Fibroblast of peridontal ligament (primary cell): ENCODE measurements at regions not wholly inside any gene's neighbourhood (a gene's known extent, or its start where the extent isn't known, plus 50 kb on each side); places are given as distances from the start of the nearest gene placed in this dataset.

ENCODE experiments used
- DNase-seq: peaks from one replicate; pipeline ENCODE4 v3.0.0-alpha.2; 2010; ENCODE audit errors: extremely low read depth

DNA sequence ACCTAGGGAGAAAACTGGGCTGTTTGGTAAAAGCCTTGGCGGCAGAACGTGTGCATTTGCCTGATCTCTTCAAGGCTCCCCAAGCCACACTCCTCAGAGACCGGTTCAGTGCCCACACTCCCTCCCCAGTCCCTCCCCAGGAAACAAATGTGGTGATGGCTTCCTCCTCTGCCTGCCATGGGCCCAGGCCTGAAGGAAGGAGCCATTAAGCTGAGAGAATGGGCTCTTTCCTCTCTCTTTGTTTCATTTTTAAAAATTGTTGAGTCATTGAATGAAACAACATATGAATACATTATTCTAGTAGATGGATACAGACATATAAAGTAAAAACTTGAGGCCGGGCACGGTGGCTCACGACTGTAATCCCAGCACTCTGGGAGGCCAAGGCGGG lies 50.6 kb upstream of the YWHAQ start:
- DNase-seq = no peak

DNA sequence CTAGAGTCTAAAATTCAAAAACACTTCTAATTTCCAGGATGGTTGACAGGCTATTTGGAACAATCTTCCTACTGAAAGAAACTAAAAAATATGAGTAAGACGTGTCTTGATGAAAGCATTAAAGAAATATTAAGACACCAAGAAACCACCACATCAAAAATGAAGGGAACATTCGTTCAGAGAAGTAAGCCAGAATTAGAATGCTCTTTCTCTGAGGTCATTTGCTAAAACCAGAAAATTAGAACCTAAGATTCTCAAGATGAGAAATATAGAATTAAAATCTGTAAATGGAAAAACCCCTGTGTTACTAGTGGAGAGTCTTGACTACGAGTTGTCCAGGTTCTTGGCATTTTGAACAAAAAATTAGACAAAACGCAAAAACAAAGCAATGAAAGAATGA lies 54.8 kb upstream of the YWHAQ start:
- DNase-seq = no peak

DNA sequence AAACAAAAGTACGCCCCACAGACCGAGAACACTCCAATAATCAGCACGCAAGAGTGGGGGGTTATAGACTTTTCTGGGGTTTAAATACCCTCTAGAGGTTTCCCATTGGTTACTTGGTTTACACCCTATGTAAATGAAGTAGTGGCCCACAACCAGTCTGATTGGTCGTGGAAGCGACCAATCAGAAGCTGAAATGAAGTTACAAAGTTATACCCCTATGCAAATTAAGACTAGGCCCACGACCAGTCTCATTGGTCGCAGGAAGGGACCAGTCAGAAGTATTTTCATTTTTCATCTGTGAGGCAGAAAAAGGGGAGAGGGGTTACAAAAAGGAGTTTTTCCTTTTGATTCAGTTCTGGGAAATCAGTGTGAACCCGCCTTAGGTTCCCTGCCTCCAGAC lies 55.3 kb upstream of the YWHAQ start:
- no peak for DNase-seq

DNA sequence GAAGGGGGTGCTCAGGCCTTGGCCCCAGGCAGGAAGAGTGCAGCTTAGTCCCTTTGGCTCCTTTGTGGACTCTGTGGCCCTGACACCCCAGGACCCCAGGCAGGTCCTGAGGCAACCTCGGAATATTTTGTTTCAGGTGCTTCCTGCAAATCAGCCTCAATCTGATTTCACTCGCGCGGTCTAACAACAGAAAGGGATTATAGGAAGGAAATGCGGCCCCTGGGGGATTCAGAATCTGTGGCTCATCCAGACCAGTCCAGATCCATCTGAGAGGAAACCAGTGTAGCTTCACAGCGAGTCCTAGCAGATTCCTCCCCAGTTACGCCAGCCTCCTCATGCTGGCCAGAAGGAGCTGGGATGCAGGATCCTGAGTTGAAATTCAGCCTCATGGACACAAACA lies 59.5 kb upstream of the YWHAQ start:
- DNase-seq = no peak

DNA sequence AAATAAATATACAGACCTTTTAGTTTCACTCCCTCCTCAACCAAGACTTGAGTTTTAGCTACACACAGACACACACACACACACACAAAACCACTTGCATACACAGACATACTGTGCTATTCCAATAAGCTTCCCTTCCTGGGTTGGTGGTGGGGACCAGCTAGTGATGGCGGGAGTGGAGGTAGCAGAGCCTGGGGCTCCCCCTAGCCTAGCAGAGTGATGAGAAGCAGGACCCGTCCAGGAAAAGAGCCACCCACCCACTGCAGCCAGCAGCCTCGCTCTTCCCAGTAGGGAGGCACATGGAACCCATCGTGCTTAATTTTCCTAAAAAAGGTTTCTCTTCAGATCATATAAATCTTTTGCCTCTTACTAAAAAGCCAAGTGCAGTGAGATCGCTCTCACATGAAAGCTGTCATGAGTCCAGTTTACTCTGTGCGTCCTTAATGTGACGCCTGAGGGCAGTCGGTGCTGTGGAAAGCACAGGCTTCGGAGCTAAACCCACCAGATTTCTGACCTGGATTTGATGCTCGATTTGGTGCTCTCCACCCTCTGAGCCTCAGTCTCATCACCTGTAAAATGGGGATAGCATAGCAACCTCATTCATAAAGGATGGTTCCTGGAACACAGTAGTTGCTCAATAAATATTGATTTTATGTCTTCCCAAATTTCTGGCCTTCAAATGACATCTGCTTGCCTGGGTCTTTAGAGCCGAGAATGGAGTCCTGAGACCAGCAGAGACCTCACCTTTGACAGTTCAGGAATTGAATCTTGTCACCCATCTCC lies 60.1 kb upstream of the YWHAQ start:
- DNase-seq = no peak

DNA sequence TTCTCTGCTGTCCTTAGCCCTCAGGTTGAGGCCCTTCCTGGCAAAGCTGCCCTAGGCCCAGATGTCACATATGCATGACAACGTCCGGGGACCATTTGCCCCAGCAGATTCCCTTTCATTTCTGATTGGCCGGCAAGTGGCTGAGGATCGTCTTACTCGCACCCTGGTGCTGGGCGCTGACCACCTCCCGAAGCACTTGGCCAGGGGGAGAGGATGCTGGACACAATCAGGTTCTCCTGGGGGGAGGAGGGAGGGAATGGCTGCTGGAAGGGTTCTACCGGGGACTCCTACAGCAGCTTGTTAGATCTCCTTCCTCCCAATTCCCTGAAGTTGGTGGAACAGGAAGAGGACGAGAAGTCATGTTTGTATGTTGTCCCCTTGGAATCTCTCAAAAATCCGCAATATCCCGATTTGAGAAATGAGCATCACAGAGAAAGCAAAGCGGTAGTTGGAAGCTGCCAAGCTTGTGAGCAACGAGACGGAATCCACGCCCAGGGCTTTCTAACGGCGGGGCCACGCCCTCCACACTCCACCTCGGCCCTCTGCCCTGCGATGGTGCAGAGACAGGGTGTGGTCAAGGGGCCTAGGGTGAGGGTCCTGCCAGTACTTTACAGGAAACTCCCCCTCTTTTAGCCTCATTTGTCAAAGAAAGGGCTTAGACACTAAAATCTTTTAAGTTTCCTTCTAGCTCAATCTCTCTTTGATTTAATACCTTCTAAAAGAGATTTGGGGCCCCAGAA lies 61.8 kb upstream of the YWHAQ start:
- DNase-seq = no peak

DNA sequence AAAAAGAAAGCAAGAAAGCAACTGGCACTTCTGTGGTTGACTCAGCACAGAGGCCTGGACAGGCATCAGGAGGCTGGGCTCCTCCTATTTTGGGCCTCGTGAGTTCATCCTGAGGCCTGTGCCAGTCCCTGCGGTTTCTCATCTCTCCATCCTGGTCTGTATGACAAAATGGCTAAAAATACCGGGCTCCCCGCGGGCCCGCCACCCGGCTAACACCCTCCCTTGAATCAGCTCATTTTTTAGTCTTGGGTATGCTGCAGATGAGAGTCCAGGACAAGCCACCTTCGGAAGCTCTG lies 62.3 kb upstream of the YWHAQ start:
- DNase-seq = peak; percentile 74

DNA sequence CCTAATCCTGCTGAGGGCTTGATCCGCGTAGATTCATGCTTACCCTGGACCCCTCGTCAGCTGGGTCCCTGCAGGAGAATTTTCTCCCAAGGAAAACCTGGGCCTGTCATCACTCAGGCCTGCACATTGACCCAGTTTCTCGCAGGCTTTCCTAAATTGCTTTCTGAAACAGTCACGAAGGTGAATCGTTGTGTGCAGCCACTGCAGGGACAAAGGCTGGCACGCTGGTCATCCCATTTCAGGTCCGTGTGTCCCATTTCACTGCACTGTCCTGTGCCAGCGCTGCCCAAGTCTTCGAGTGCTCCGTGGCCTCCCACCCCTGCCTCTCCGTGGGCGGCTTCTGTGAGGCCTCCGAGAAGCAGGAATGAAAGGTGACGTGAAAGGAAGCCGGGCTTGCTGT lies 62.8 kb upstream of the YWHAQ start:
- DNase-seq = no peak

DNA sequence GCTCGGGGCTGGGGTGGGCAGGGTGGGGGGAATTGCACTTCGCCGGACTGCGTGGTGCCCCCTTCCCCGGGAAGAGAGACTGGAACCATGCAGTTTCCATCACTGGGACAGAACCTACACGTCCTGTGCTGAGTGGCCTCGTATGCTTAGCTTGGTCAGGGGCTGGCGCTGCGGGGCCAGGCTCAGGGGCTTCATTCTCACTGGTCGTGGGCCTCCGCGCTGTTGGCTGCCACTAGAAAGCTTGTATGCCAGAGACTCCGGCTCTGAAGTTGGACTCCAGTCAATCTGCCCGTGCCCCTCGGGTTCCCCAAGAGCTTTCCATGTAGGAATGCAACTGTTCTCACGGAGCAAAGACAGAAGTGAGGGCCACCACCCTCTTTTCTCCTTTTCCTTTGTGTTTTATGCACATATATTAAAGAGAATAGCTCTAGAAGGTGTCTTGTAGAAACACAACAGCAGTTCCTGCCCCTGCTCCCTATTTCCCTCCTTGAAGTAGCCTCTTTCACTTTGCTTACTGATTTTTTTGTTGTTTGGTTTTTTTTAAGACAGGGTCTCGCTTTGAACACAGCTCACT lies 64.0 kb upstream of the YWHAQ start:
- no peak for DNase-seq

DNA sequence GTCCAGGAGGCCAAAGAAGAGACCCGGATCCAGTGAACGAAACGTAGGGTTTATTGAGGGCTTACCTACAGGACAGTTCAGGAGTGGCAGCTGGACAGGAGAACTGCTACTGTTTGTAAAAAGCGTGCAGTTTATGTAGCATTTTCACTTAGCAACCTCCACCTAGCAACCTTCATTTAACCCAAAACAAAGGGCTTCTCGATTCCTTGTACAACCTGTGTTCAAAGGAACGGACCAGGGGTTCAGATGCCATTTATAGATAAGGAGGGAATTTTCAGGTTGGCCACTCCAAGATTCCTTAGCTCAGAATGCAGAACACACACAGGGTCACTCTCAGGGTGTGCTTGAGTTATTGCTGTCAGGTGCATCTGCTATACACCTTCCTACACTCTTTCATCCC lies 65.1 kb upstream of the YWHAQ start:
- no peak for DNase-seq

DNA sequence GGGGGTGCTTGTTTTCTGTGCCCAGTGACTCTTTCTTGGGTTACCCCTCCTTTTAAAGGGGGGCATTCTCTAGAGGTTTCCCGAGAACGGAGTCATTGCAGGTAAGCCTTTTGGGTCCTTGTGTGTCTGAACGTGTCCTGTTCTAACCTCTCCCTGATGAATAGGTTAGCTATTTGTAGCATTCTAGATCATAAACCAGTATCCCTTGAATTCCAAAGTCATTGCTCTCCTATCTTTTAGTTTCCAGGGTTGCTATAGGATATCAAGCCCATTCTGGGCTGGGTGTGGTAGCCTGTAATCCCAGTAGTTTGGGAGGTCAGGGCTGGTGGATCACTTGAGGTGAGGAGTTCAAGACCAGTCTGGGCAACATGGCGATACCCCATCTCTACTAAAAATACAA lies 65.9 kb upstream of the YWHAQ start:
- DNase-seq = no peak

DNA sequence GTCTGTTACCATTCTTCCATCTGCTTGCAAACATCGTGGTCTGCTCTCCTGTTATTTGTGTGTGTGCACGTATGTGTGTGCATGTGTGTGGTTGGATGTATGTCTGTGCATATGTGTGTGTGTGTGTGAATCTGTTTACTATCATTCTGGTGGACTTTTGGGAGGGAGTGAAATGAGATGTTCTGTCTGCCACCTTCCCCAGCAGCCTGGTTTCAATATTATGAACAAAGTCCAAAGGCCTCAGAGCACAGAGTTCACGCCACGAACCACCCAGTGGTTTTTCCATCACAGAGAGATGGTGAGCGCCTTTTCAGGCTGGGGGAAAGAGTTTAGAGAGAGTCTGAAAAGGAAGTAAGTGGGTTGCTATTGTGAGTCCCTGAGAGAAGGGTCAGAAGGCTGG lies 67.1 kb upstream of the YWHAQ start:
- no peak for DNase-seq

DNA sequence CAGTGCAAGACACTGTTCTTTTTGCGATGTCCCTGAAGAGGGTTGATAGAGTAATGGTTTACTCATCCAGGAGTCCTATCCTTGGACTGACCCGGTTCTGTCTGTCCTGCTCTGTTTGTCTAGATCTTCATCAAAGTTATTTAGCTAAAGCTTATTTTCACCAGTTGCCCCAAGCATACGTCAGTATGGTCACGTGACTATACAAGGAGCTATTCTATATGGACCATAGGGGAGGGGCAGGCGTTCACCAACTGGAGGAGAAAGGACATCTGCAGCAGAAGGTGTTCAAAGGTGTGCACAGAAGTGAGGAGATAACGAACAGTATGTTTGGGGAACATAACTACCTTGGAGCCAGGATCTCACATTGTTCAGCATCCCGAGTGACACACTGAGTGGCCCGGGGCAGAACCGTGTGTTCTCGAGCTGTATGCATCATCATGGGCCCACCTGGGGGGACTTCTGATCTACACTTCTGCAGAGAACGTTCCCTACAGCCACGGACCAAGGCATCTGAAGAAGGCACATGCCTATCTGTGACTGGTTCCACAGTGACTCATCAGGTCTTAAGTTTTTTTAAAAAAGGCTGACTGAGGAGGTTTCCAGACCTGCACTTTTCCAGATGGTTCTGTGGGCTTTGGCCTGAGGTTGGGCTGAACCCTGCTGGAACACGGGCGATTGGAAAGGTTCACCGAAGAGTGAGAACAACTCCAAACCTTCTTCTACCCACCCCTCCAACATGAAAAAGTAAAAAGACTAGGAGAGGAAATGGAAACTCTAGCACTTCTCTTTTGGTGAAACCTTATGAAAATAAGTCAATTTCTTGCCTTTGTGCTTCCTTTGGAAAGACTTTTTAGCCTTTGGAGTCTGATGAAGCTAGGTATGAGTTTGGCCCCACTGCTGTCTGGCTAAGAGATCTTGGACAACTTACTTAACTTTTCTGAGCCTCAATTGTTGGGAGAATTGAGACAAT lies 68.6 kb upstream of the YWHAQ start:
- peak; percentile 80 for DNase-seq

DNA sequence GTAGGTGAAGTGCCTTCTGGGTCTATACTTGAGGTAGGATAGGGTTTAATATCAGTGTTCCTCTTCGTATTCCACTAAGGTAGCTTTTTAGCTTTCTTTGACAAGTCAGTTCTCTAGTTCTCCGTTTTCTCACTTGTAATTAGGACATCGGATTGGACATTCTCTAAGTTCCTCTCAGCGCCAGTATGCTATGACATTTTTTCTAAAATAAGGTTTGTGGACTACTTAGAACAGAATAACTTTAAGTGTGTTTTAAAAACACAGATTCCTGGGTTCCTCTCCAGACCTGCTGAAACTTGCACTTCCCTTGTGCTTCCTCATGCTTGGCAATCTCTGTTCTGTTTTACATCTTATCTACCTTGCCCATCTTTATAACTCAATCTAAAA lies 69.3 kb upstream of the YWHAQ start:
- no peak for DNase-seq

DNA sequence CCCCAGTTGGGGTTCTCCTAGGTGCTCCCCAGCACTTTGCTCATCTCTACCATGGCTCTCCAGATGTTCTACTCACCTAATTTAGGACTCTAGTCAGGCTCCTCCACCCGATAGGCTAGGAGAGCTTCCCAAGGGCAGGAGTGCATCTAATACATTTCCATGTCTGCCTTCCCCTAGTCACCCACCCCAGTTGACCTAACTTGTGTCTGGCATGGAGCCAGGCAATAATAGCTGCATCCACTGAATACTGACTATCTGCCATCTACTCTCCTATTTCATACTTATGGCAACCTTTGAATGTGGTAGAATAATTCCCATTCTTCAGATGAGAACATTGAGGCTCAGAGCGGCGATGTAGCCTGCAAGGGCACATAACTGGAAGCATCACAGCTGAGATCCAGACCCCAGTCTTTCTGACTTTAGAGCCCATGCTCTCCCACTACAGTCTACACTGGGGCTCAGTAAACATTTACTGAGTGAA lies 71.8 kb upstream of the YWHAQ start:
- DNase-seq = no peak

DNA sequence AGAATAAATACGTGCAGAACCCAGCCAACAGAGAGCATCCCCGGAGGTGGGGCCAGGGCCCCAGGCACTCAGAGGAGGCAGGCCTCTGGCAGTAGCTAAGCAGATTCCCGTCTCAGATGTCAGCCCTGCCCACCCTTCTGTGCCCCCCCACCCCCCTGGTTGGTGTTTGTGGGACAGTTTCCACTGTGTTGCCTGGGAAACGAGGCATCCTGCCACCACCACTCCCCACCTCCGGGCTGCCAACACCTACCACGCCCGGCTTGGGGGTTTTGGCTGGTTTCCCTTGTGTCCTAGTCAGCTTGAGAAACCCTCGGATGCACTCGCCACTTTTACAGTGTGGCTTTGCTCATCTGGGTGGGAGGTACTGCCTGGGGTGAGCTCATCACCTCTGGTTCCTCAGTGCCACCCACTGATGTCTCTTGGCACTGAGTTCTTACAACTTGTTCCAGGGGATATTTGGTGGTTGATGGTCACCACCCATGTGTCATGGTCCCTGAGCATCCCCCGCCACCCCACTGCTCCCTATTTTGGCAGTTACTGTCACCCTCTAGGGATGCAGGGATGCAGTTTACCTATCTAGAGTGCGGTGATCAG lies 72.4 kb upstream of the YWHAQ start:
- peak; percentile 83 for DNase-seq

DNA sequence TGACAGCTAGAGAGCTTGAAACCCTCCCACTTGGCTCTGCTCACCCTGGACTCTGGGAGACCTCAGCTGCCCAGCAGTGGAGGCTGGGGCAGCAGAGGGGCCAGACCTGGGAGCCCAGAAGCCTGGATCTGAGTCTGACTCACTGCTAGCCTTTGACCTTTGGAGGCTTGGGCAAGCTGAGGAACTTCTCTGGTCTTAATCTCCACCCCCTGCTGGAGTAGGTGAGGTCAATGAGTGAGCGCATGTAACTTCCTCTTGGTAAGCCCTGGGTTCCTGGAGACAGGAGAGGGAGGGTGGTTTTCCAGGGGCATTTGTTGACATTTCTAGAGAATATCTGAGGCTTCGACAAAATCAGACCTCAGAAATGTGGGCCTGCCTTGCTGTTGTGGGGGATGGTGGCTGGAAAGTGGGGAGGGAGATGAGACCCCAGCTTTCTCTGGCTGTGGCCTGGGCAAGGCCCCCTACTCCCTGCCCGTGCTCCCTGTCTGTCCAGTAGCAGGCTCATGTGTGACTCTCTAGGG lies 73.0 kb upstream of the YWHAQ start:
- DNase-seq = peak; percentile 70

DNA sequence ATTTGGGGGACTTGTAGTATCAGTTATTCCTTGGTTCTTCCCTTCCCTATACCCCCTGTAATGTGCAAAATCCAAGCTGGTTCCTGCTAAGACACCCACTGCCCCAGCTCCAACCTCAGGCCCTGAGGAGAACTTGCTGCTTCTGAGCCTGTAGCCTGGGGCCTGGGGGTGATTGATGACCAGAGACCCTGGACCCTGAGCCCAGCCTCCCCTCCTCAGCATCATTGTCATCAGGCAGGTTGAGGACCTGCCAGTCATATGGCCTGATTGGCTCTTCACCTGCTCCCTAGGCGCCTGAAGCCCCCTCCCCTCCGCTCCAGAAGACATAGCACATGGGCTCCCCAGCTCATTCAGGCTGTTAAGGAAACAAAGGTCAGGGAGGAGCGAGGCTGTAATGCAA lies 73.8 kb upstream of the YWHAQ start:
- DNase-seq = no peak

DNA sequence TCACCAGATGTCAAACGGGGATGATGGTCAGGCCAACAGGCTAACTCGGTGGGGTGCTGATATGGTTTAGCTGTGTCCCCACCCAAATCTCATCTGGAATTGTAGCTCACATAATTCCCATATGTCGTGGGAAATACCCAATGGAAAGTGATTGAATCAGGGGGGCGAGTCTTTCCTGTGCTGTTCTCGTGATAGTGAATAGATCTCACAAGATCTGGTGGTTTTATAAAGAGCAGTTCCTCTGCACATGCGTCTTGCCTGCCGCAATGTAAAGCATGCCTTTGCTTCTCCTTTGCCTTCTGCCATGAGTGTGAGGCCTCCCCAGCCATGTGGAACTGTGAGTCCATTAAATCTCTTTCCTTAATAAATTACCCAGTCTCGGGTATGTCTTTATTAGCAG lies 74.4 kb upstream of the YWHAQ start:
- DNase-seq = no peak

DNA sequence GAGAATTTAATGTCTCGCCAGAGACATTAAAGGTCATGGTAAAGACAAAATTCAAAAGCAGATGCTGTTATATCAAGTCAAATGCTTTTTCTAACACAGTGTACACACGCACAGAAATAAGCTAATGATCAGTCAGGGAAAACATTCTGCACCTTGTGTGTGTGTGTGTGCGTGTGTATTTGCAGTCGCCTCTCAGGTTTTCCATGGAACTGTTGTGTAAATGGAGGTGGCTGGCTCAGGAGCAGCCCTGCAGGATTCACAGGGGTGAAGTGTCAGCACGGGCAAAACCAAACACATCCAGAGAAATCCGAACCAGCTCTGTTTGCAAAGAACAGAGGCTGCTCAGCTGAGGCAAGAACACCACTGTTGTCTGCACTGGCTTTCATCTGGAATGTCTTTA lies 76.2 kb upstream of the YWHAQ start:
- DNase-seq = no peak

DNA sequence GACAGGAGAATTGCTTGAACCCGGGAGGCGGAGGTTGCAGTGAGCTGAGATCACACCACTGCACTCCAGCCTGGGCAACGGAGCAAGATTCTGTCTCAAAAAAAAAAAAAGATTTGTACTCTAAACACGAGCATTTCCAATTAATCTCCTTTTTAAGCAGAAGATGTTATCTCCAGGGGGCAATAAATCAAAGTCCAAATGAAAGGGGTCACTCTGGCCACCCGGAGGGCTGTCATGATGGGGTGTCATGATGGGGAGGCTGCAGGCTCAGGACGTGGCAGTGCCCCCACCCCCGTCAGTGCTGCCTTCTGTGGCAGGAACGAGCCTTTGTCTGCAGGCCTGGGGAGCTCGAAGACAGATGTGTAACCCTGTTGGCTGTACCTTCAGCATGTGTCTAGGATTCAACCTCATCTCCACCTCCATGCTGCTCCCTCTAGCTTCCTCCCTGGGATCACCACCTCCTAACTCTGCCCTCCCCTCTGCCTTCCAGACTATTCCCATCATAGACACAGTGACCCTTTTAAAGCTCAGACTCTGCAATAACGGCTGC lies 76.9 kb upstream of the YWHAQ start:
- DNase-seq = no peak
